HUES48 (cell line): ENCODE measurements at regions not wholly inside any gene's neighbourhood (a gene's known extent, or its start where the extent isn't known, plus 50 kb on each side); places are given as distances from the start of the nearest gene placed in this dataset.

ENCODE experiments used
- H3K27ac ChIP-seq: one replicate; pipeline ENCODE4 v1.7.0; 2013; ENCODE audit warnings: low read depth, low read length, inconsistent platforms
- H3K27me3 ChIP-seq: 2 replicates; pipeline ENCODE4 v1.6.1; 2013; ENCODE audit warnings: mild to moderate bottlenecking, low read length; ENCODE audit not compliant: control insufficient read depth, insufficient read depth
- H3K36me3 ChIP-seq: 2 replicates; pipeline ENCODE4 v1.6.1; 2013; ENCODE audit warnings: low read length; ENCODE audit not compliant: control insufficient read depth, insufficient read depth
- H3K4me1 ChIP-seq: 2 replicates; pipeline ENCODE4 v1.6.1; 2013; ENCODE audit warnings: mild to moderate bottlenecking, low read length; ENCODE audit not compliant: control insufficient read depth, insufficient read depth
- H3K4me3 ChIP-seq: 2 replicates; pipeline ENCODE4 v1.5.1; 2013; ENCODE audit warnings: mild to moderate bottlenecking, low read depth, low read length
- H3K9ac ChIP-seq: 2 replicates; pipeline ENCODE4 v1.6.1; 2013; ENCODE audit warnings: mild to moderate bottlenecking, low read depth, low read length, moderate library complexity
- H3K9me3 ChIP-seq: 2 replicates; pipeline ENCODE4 v1.6.1; 2013; ENCODE audit warnings: low read length; ENCODE audit not compliant: control insufficient read depth, insufficient read depth

DNA sequence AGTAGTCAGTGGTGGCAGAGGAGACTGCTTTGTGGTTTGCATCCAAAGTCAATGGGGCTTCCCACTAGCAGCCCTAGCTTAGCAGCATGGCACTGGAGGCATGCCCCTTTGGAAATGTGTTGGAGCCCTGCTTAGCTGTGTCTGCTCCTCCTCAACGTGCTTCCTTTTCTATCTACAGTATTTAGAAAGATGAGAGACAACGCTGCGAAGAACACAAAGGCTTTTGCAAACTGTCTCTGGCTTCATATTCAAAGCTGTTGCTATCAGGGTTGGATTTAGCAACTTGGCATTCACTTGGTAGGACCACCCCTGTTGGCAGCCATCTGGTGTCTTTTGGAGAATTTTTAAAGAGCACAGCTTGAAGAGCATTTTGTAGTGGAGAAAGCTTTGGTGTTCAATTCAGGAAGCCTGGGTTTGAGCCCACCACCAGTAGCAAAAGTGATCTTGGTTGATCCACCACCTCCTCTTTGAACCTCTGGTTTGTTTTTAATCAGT, 82.1 kb upstream of the CCDC196 start:
- H3K9me3 ChIP-seq, result no peaks in the 10 kb centered on the region
- no peak overlapping the region for H3K9ac ChIP-seq
- no peak overlapping the region for H3K4me3 ChIP-seq
- no peaks in the 10 kb centered on the region for H3K36me3 ChIP-seq
- 0 out of 2 replicates have a peak, but pooled peaks cover 4% of the 10 kb centered on the region for H3K4me1 ChIP-seq
- H3K27me3 ChIP-seq, result no peaks in the 10 kb centered on the region
- H3K27ac ChIP-seq, result no peak overlapping the region

GRCh38 chr14:66405158-66405557, 81.0 kb upstream of the CCDC196 start:
- Histone ChIP-seq H3K27ac (no peak overlapping the region), H3K4me1 (0 out of 2 replicates have a peak, but pooled peaks cover 4% of the 10 kb centered on the region)

GRCh38 chr14:66413901-66414300, 72.3 kb upstream of the CCDC196 start:
- no peak overlapping the region for H3K4me3 ChIP-seq
- no peak overlapping the region for H3K9ac ChIP-seq
- no peak overlapping the region for H3K27ac ChIP-seq
- no peaks in the 10 kb centered on the region for H3K9me3 ChIP-seq
- H3K4me1 ChIP-seq, result no peaks in the 10 kb centered on the region
- H3K27me3 ChIP-seq, result no peaks in the 10 kb centered on the region
- no peaks in the 10 kb centered on the region for H3K36me3 ChIP-seq

More at GRCh38 chr14:66405158-66405557, 81.0 kb upstream of the CCDC196 start:
- H3K9me3 ChIP-seq, result no peaks in the 10 kb centered on the region
- no peak overlapping the region for H3K9ac ChIP-seq
- H3K36me3 ChIP-seq, result no peaks in the 10 kb centered on the region
- no peak overlapping the region for H3K4me3 ChIP-seq
- H3K27me3 ChIP-seq, result no peaks in the 10 kb centered on the region

DNA sequence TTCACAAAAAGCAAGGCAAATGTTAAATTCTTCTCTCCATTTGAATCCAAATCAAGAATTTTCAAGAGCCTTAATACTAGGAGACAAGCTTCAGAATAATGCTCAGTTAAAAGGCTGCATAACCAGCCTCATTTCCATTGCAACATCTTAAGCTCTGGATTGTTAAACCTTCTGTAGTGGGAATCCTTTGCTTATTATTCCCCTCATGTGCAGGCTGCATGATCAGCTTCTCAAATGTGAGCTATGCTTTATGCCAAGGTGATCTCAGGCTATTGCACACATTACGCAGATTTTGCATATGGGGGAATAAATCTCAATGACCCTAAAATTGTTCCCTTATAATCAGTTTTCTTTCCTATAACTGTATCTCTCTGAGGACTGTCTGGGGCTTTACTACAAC, 71.7 kb upstream of the CCDC196 start:
- H3K9ac ChIP-seq, result no peak overlapping the region
- no peaks in the 10 kb centered on the region for H3K4me1 ChIP-seq
- no peaks in the 10 kb centered on the region for H3K36me3 ChIP-seq
- no peak overlapping the region for H3K4me3 ChIP-seq
- H3K27ac ChIP-seq, result no peak overlapping the region
- H3K9me3 ChIP-seq, result no peaks in the 10 kb centered on the region
- H3K27me3 ChIP-seq, result no peaks in the 10 kb centered on the region

DNA sequence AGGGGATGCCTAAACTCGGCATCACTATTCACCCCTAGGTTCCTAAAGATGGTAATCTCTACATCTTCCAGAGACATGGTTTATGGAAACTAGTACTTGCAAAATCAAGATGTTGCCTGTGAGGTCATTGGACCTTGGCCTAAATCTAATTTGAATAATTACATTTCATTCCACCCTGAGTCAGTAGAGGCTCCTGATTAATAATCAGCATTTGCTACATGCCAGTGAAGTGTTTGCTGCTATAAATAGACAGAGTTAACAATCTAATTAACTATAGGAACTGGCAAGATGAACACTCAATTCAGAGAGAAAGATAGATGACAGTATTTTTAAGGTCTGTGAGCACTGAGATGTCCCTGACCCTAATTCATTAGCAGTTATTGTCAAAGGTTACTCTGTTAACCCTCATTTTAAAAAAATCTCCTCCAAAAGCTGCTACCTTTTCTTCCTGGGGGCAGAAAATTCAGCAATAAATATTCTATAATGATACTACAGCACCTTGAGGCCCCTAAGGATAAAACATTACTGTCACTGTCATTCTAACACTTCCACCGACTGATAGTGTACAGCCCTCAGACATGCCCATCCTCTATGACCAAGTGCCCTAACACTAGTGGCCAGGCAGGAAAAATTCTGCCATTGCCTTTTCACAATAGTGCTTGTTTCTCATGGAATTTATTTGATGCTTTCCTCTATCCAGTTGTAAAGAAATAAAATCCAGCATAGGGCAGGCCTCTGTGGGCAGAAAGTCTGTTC, 65.7 kb upstream of the CCDC196 start:
- Histone ChIP-seq H3K36me3 (no peaks in the 10 kb centered on the region), H3K27ac (no peak overlapping the region), H3K27me3 (no peaks in the 10 kb centered on the region), H3K4me3 (no peak overlapping the region), H3K4me1 (no peaks in the 10 kb centered on the region), H3K9me3 (no peaks in the 10 kb centered on the region), H3K9ac (no peak overlapping the region)

- H3K27me3 ChIP-seq, result no peaks in the 10 kb centered on the region
- no peaks in the 10 kb centered on the region; the same call in 1 of the 2 replicates for H3K4me1 ChIP-seq
- no peaks in the 10 kb centered on the region for H3K9me3 ChIP-seq
- H3K4me3 ChIP-seq, result no peak overlapping the region
- H3K9ac ChIP-seq, result no peak overlapping the region
- H3K27ac ChIP-seq, result no peak overlapping the region
- no peaks in the 10 kb centered on the region for H3K36me3 ChIP-seq
Observed at GRCh38 chr14:66421990-66422946, 63.9 kb upstream of the CCDC196 start.

DNA sequence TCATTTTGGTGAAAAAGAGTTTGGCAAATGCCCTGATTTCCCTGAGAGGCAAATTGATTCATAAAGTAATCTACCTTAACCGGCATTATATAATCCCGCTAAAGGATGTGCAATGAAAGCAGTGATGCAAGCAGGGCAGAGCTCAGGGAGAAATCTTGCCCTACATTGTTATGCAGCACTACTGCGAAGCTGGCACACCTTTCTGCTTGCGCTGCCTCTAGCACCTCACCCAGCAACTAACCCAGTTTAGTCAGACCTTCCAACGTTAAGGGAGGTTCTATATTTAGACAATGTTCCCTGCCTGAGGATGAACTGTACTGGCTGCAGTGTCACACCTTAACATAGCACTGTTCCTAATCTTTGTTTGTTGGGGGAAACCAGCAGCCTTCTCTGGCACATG, 60.8 kb upstream of the CCDC196 start:
- H3K27me3 ChIP-seq, result no peaks in the 10 kb centered on the region
- no peaks in the 10 kb centered on the region for H3K9me3 ChIP-seq
- H3K27ac ChIP-seq, result no peak overlapping the region
- H3K4me1 ChIP-seq, result no peaks in the 10 kb centered on the region; the same call in 1 of the 2 replicates
- H3K9ac ChIP-seq, result no peak overlapping the region
- no peaks in the 10 kb centered on the region for H3K36me3 ChIP-seq
- H3K4me3 ChIP-seq, result no peak overlapping the region

GRCh38 chr14:66426451-66426850, 59.7 kb upstream of the CCDC196 start:
- Histone ChIP-seq H3K36me3 (no peaks in the 10 kb centered on the region), H3K9me3 (no peaks in the 10 kb centered on the region), H3K4me1 (no peaks in the 10 kb centered on the region; the same call in 1 of the 2 replicates), H3K9ac (no peak overlapping the region), H3K27ac (no peak overlapping the region), H3K27me3 (no peaks in the 10 kb centered on the region), H3K4me3 (no peak overlapping the region)

DNA sequence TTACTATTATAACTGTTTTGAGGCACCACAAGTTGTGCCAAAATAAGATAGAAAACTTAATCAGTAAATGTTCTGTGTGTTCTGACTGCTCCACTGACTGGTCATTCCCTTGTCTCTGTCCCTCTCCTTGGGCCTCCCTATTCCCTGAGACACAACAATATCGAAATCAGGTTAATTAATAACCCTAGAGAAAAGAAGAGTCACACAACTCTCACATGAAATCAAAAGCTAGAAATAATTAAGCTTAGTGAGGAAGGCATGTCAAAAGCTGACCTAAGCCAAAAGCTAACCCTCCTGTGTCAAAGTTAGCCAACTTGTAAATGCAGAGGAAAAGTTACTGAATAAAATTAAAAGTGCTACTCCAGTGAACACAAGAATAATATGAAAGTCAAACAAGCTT, 53.8 kb upstream of the CCDC196 start:
- no peak overlapping the region for H3K27ac ChIP-seq
- no peak overlapping the region for H3K4me3 ChIP-seq
- no peaks in the 10 kb centered on the region for H3K27me3 ChIP-seq
- H3K4me1 ChIP-seq, result no peaks in the 10 kb centered on the region
- no peaks in the 10 kb centered on the region for H3K36me3 ChIP-seq
- H3K9me3 ChIP-seq, result peaks cover 3% of the 10 kb centered on the region; the same call in 1 of the 2 replicates
- H3K9ac ChIP-seq, result no peak overlapping the region

DNA sequence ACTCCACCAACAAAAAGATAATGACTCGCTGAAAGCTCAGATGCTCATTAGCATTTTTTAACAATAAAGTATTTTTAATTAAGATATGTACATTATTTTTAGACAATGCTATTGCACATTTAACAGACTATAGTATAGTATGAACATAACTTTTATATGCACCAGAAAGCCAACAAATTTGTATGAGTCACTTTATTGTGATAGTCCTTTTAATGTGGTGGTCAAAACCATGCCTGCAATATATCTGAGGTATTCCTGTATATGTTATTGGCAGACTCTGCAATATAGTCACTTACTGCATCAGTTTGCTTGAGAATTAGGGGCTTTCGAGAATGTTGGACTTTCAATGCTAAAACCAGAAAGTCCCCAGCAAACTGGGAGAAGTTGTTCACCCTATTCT, 51.7 kb upstream of the CCDC196 start:
- no peaks in the 10 kb centered on the region for H3K36me3 ChIP-seq
- no peak overlapping the region for H3K4me3 ChIP-seq
- H3K27ac ChIP-seq, result no peak overlapping the region
- peaks cover 18% of the 10 kb centered on the region for H3K9me3 ChIP-seq
- H3K27me3 ChIP-seq, result no peaks in the 10 kb centered on the region
- no peak overlapping the region for H3K9ac ChIP-seq
- no peaks in the 10 kb centered on the region for H3K4me1 ChIP-seq

- no peaks in the 10 kb centered on the region for H3K27me3 ChIP-seq
- no peak overlapping the region for H3K27ac ChIP-seq
- H3K9ac ChIP-seq, result no peak overlapping the region
- no peak overlapping the region for H3K4me3 ChIP-seq
- H3K4me1 ChIP-seq, result no peaks in the 10 kb centered on the region
- H3K9me3 ChIP-seq, result peaks cover 23% of the 10 kb centered on the region
- no peaks in the 10 kb centered on the region for H3K36me3 ChIP-seq
Observed at GRCh38 chr14:66435683-66436082, 50.5 kb upstream of the CCDC196 start.
